ENCODE measurements at regions not wholly inside any gene's neighbourhood (a gene's known extent, or its start where the extent isn't known, plus 50 kb on each side); places are given as distances from the start of the nearest gene placed in this dataset.

- Histone ChIP-seq H3K36me3 (ENCODE audit: control insufficient read depth in 2 of 2, extremely low read depth in 1 of 2, insufficient read depth in 2 of 2, low read length in 2 of 2) (no peaks in the 10 kb centered on the region), H3K9ac (ENCODE audit: control insufficient read depth, extremely low read depth, insufficient read depth, low read length) (no peak overlapping the region), H2AFZ (ENCODE audit: control insufficient read depth, low read length) (no peak overlapping the region), H3K9me3 (ENCODE audit: control insufficient read depth, low read depth, low read length) (no peaks in the 10 kb centered on the region), H3K27me3 (ENCODE audit: control insufficient read depth, extremely low read depth, insufficient read depth, low read length) (no peaks in the 10 kb centered on the region), H3K27ac (ENCODE audit: control insufficient read depth, insufficient read depth, low read length) (no peak overlapping the region), H3K4me3 (ENCODE audit: control insufficient read depth in 2 of 3, extremely low read depth in 1 of 3, insufficient read depth in 2 of 3, low read depth in 1 of 3, low read length in 3 of 3) (no peak overlapping the region), H4K20me1 (ENCODE audit: control insufficient read depth, extremely low read depth, insufficient read depth, low read length) (no peaks in the 10 kb centered on the region), H3K4me1 (ENCODE audit: control insufficient read depth, extremely low read depth, insufficient read depth, low read length) (no peaks in the 10 kb centered on the region), H3K4me2 (ENCODE audit: control insufficient read depth, extremely low read depth, insufficient read depth, low read depth, low read length) (no peak overlapping the region), H3K79me2 (ENCODE audit: control insufficient read depth, insufficient read depth, low read length) (no peaks in the 10 kb centered on the region), H3K9me1 (ENCODE audit: control insufficient read depth, extremely low read depth, insufficient read depth, low read length) (no peaks in the 10 kb centered on the region)
- DNase-seq (ENCODE audit: low read depth, low spot score) (no peak), FAIRE-seq (no peak)
- TF ChIP-seq EZH2 (IDR thresholded peaks at IDR 0.05; ENCODE audit: low read length) (no peak), CTCF (optimal IDR thresholded peaks at IDR 0.05 in 1 of 3, IDR thresholded peaks at IDR 0.05 in 1 of 3, conservative IDR thresholded peaks at IDR 0.05 in 1 of 3; ENCODE audit: extremely low read depth in 1 of 3, insufficient read depth in 2 of 3, low read length in 3 of 3) (no peak)
- dilution Hi-C loops (cut with MboI; ENCODE audit: extremely low pct_ligation_motif_present, low sequenced_read_pairs) = no loop called here
These were observed 92.6 kb downstream of the OR2K2 start for GRCh38 chr9:111237447-111237846.

- H3K9ac ChIP-seq (ENCODE audit: control insufficient read depth, extremely low read depth, insufficient read depth, low read length) = no peak overlapping the region
- DNase-seq (ENCODE audit: low read depth, low spot score) (no peak), FAIRE-seq (no peak)
- H2AFZ ChIP-seq (ENCODE audit: control insufficient read depth, low read length) = no peak overlapping the region
- no peak overlapping the region for H3K27ac ChIP-seq (ENCODE audit: control insufficient read depth, insufficient read depth, low read length)
- H3K9me3 ChIP-seq (ENCODE audit: control insufficient read depth, low read depth, low read length) = no peaks in the 10 kb centered on the region
- H3K4me3 ChIP-seq (ENCODE audit: control insufficient read depth in 2 of 3, extremely low read depth in 1 of 3, insufficient read depth in 2 of 3, low read depth in 1 of 3, low read length in 3 of 3) = no peak overlapping the region
- no peaks in the 10 kb centered on the region for H3K9me1 ChIP-seq (ENCODE audit: control insufficient read depth, extremely low read depth, insufficient read depth, low read length)
- no peaks in the 10 kb centered on the region for H3K79me2 ChIP-seq (ENCODE audit: control insufficient read depth, insufficient read depth, low read length)
- dilution Hi-C loops (cut with MboI; ENCODE audit: extremely low pct_ligation_motif_present, low sequenced_read_pairs) = no loop called here
- H3K27me3 ChIP-seq (ENCODE audit: control insufficient read depth, extremely low read depth, insufficient read depth, low read length) = no peaks in the 10 kb centered on the region
- no peak for TF ChIP-seq EZH2 (IDR thresholded peaks at IDR 0.05; ENCODE audit: low read length)
- H3K4me1 ChIP-seq (ENCODE audit: control insufficient read depth, extremely low read depth, insufficient read depth, low read length) = no peaks in the 10 kb centered on the region
- no peaks in the 10 kb centered on the region for H4K20me1 ChIP-seq (ENCODE audit: control insufficient read depth, extremely low read depth, insufficient read depth, low read length)
- H3K36me3 ChIP-seq (ENCODE audit: control insufficient read depth in 2 of 2, extremely low read depth in 1 of 2, insufficient read depth in 2 of 2, low read length in 2 of 2) = no peaks in the 10 kb centered on the region
- no peak overlapping the region for H3K4me2 ChIP-seq (ENCODE audit: control insufficient read depth, extremely low read depth, insufficient read depth, low read depth, low read length)
These were observed 93.7 kb downstream of the OR2K2 start for GRCh38 chr9:111236332-111236731.

GRCh38 chr9:111233963-111234362 lies 96.1 kb downstream of the OR2K2 start:
- Histone ChIP-seq H3K4me2 (ENCODE audit: control insufficient read depth, extremely low read depth, insufficient read depth, low read depth, low read length) (no peak overlapping the region), H3K79me2 (ENCODE audit: control insufficient read depth, insufficient read depth, low read length) (no peaks in the 10 kb centered on the region), H3K4me3 (ENCODE audit: control insufficient read depth in 2 of 3, extremely low read depth in 1 of 3, insufficient read depth in 2 of 3, low read depth in 1 of 3, low read length in 3 of 3) (no peak overlapping the region), H2AFZ (ENCODE audit: control insufficient read depth, low read length) (no peak overlapping the region), H4K20me1 (ENCODE audit: control insufficient read depth, extremely low read depth, insufficient read depth, low read length) (no peaks in the 10 kb centered on the region), H3K9me1 (ENCODE audit: control insufficient read depth, extremely low read depth, insufficient read depth, low read length) (no peaks in the 10 kb centered on the region), H3K9me3 (ENCODE audit: control insufficient read depth, low read depth, low read length) (no peaks in the 10 kb centered on the region), H3K4me1 (ENCODE audit: control insufficient read depth, extremely low read depth, insufficient read depth, low read length) (no peaks in the 10 kb centered on the region), H3K36me3 (ENCODE audit: control insufficient read depth in 2 of 2, extremely low read depth in 1 of 2, insufficient read depth in 2 of 2, low read length in 2 of 2) (no peaks in the 10 kb centered on the region), H3K9ac (ENCODE audit: control insufficient read depth, extremely low read depth, insufficient read depth, low read length) (no peak overlapping the region), H3K27ac (ENCODE audit: control insufficient read depth, insufficient read depth, low read length) (no peak overlapping the region), H3K27me3 (ENCODE audit: control insufficient read depth, extremely low read depth, insufficient read depth, low read length) (peaks cover 5% of the 10 kb centered on the region)
- dilution Hi-C loops (cut with MboI; ENCODE audit: extremely low pct_ligation_motif_present, low sequenced_read_pairs) = no loop called here
- no peak for DNase-seq (ENCODE audit: low read depth, low spot score)
- FAIRE-seq = no peak
- TF ChIP-seq EZH2 (IDR thresholded peaks at IDR 0.05; ENCODE audit: low read length) (no peak), CTCF (optimal IDR thresholded peaks at IDR 0.05 in 1 of 3, IDR thresholded peaks at IDR 0.05 in 1 of 3, conservative IDR thresholded peaks at IDR 0.05 in 1 of 3; ENCODE audit: extremely low read depth in 1 of 3, insufficient read depth in 2 of 3, low read length in 3 of 3) (no peak)

Data from keratinocyte (primary cell).